ENCODE measurements at regions not wholly inside any gene's neighbourhood (a gene's known extent, or its start where the extent isn't known, plus 50 kb on each side); places are given as distances from the start of the nearest gene placed in this dataset.
"Not testable (repeated sequence)": the region's sequence is repeated elsewhere in the genome, so short reads cannot be mapped to it uniquely, and the experiment has no call there.

- DNase-seq (ENCODE audit: extremely low read depth, low read depth): no peak
Observed at GRCh38 chr9:129544761-129545160, 76.1 kb downstream of the C9orf50 start.

GRCh38 chr9:129542741-129543140 is 78.2 kb downstream of the C9orf50 start:
- TF ChIP-seq CTCF (IDR thresholded peaks at IDR 0.05; ENCODE audit: low read depth, low read length, missing control alignments): no peak
- H3K4me3 ChIP-seq (replicated peaks; ENCODE audit: low read depth, low read length): no peak overlapping the region
- DNase-seq (ENCODE audit: extremely low read depth, low read depth): no peak

More at GRCh38 chr9:129544761-129545160, 76.1 kb downstream of the C9orf50 start:
- no peak overlapping the region for H3K4me3 ChIP-seq (replicated peaks; ENCODE audit: low read depth, low read length)
- no peak for TF ChIP-seq CTCF (IDR thresholded peaks at IDR 0.05; ENCODE audit: low read depth, low read length, missing control alignments)

GRCh38 chr9:129541270-129541669 is 79.6 kb downstream of the C9orf50 start:
- DNase-seq (ENCODE audit: extremely low read depth, low read depth): no peak
- TF ChIP-seq CTCF (IDR thresholded peaks at IDR 0.05; ENCODE audit: low read depth, low read length, missing control alignments): no peak
- H3K4me3 ChIP-seq (replicated peaks; ENCODE audit: low read depth, low read length): no peak overlapping the region

GRCh38 chr9:129539446-129539845 is 81.5 kb downstream of the C9orf50 start:
- H3K4me3 ChIP-seq (replicated peaks; ENCODE audit: low read depth, low read length): no peak overlapping the region
- TF ChIP-seq CTCF (IDR thresholded peaks at IDR 0.05; ENCODE audit: low read depth, low read length, missing control alignments): no peak
- DNase-seq (ENCODE audit: extremely low read depth, low read depth): no peak

GRCh38 chr9:129531860-129532402 is 89.0 kb downstream of the C9orf50 start:
- not testable (repeated sequence) for H3K4me3 ChIP-seq (replicated peaks; ENCODE audit: low read depth, low read length); DNase-seq (ENCODE audit: extremely low read depth, low read depth)

- not testable (repeated sequence) for DNase-seq (ENCODE audit: extremely low read depth, low read depth); H3K4me3 ChIP-seq (replicated peaks; ENCODE audit: low read depth, low read length)
Observed at GRCh38 chr9:129527955-129528354, 92.9 kb downstream of the C9orf50 start.

GRCh38 chr9:129525656-129526196 is 95.2 kb downstream of the C9orf50 start:
- no peak for DNase-seq (ENCODE audit: extremely low read depth, low read depth)
- TF ChIP-seq CTCF (IDR thresholded peaks at IDR 0.05; ENCODE audit: low read depth, low read length, missing control alignments): no peak
- H3K4me3 ChIP-seq (replicated peaks; ENCODE audit: low read depth, low read length): no peak overlapping the region

- DNase-seq (ENCODE audit: extremely low read depth, low read depth): no peak
- no peak overlapping the region for H3K4me3 ChIP-seq (replicated peaks; ENCODE audit: low read depth, low read length)
- TF ChIP-seq CTCF (IDR thresholded peaks at IDR 0.05; ENCODE audit: low read depth, low read length, missing control alignments): no peak
Observed at GRCh38 chr9:129524582-129525270, 96.2 kb downstream of the C9orf50 start.

All from HFF-Myc (cell line).